ENCODE measurements at regions not wholly inside any gene's neighbourhood (a gene's known extent, or its start where the extent isn't known, plus 50 kb on each side); places are given as distances from the start of the nearest gene placed in this dataset.

DNA sequence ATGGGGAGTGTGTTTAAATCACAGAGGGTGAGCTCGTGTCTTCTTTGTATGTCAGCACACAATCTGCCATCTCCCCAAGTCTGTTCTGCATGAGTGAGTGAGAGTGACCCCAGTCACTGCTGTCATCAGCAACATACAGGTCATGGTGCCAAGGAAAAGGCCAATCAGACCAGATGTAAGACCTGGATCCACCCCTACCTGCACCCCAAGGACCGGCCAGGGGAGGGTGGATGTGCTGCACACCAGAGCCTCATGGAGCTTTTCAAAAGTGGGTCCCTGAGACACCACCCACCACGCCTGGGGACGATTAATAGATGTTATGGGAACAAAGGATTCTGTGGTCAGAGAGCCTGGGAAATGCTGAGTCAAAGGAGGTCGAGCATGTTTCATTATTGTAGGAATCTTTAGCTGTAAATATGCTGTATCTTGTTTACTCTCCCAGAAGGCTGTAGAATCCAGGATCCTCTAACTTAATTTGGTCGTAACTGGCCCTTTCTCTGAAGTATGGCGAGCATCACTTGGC lies 420.5 kb downstream of the RPS24 start:
- H3K27me3 ChIP-seq (ENCODE audit: insufficient read depth, low read length), result no peaks in the 10 kb centered on the region; the same call in 1 of the 2 replicates
- H3K27ac ChIP-seq (ENCODE audit: low read depth, low read length), result no peak overlapping the region
- H3K9ac ChIP-seq (ENCODE audit: low read depth, low read length), result no peak overlapping the region
- WGBS, result 89% methylated on average over 7 of the region's 7 CpGs
- H3K4me3 ChIP-seq (ENCODE audit: low read length), result no peak overlapping the region
- no peaks in the 10 kb centered on the region for H3K4me1 ChIP-seq (ENCODE audit: insufficient read depth, low read length)
- no peaks in the 10 kb centered on the region for H3K9me3 ChIP-seq (ENCODE audit: insufficient read depth, low read depth, low read length)
- no peaks in the 10 kb centered on the region for H3K36me3 ChIP-seq (ENCODE audit: insufficient read depth, low read length)

DNA sequence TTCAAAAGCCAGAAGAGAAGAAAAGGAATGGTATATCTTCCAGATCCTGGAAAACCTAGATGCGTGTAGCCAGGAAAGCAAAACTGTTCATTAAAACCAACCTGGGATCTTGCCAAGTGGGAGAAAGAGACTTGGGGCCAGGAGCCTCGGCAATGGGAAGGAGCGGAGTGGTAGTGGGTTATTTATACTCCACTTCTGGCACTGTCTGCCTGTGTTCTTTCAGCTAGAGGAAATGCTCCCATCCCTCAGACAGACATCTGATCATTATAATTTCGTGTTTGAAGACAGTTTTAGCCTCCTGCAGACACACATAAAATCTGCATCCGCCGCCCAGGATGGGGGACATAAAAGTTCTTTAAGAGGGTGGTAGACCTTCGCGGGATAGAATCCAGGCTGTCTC lies 421.6 kb downstream of the RPS24 start:
- Histone ChIP-seq H3K4me1 (ENCODE audit: insufficient read depth, low read length) (no peaks in the 10 kb centered on the region), H3K9ac (ENCODE audit: low read depth, low read length) (no peak overlapping the region), H3K9me3 (ENCODE audit: insufficient read depth, low read depth, low read length) (no peaks in the 10 kb centered on the region), H3K27me3 (ENCODE audit: insufficient read depth, low read length) (no peaks in the 10 kb centered on the region), H3K4me3 (ENCODE audit: low read length) (no peak overlapping the region), H3K27ac (ENCODE audit: low read depth, low read length) (no peak overlapping the region), H3K36me3 (ENCODE audit: insufficient read depth, low read length) (no peaks in the 10 kb centered on the region)
- 97% methylated on average over 7 of the region's 8 CpGs for WGBS

DNA sequence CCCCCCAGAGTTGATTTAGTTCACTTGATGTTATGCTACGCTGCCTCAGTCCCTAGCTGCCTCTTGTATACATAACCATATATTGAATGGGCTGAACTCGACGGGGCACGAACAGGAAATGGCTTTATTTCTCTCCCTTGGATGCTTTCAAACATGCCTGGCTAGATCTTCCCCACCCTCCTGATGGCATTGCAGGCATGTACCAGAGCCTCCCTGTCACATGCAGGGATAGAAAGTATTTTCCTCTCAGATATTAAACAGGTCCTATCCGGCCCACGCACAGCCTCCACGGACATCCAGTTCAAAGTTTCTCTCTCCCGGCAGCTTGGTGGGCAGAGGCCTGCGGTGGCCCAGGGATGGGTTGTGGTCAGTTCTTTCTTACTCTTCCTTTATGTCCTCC lies 422.1 kb downstream of the RPS24 start:
- Histone ChIP-seq H3K9me3 (ENCODE audit: insufficient read depth, low read depth, low read length) (no peaks in the 10 kb centered on the region), H3K27ac (ENCODE audit: low read depth, low read length) (no peak overlapping the region), H3K9ac (ENCODE audit: low read depth, low read length) (no peak overlapping the region), H3K4me1 (ENCODE audit: insufficient read depth, low read length) (no peaks in the 10 kb centered on the region), H3K36me3 (ENCODE audit: insufficient read depth, low read length) (no peaks in the 10 kb centered on the region), H3K27me3 (ENCODE audit: insufficient read depth, low read length) (no peaks in the 10 kb centered on the region), H3K4me3 (ENCODE audit: low read length) (no peak overlapping the region)
- whole genome bisulfite sequencing, result 90% methylated on average over 9 of the region's 9 CpGs

DNA sequence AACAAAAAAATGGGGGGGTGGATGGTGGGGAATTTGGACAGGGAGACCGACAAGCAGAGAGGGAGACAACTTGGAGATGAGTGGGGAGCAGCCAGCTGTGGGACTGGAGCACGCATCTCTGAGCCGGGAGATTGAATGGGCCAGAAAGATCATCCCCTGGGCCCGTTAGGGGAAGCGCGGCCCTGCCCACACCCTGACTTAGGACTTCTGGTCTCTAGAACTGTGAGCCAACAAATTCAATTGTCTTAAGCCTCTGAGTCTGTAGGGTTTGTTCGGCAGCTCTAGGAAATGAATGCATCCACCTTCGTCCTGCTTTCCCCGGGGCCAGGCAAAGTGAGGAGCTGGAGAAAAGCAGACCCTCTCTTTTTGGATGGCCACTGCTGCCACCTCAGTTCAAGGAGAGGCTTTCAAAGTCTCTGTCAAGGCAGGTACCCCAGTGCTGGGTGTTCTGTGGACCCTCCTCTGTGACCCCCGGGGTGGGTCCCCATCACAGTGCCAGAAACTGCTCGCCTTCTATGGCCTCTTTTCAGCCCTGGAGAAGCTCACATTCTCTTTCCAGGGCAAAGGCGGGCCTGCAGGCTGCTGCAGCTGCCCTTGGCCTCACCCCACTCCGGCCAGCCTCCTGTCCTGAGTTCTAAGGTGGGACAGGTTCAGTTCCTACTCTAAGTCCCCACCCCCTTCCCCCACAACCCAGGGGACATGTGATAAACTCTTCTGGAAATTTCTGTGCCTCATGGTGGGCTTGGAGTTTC lies 423.2 kb downstream of the RPS24 start:
- Histone ChIP-seq H3K36me3 (ENCODE audit: insufficient read depth, low read length) (no peaks in the 10 kb centered on the region), H3K27me3 (ENCODE audit: insufficient read depth, low read length) (no peaks in the 10 kb centered on the region), H3K9me3 (ENCODE audit: insufficient read depth, low read depth, low read length) (no peaks in the 10 kb centered on the region), H3K4me3 (ENCODE audit: low read length) (no peak overlapping the region), H3K9ac (ENCODE audit: low read depth, low read length) (no peak overlapping the region), H3K27ac (ENCODE audit: low read depth, low read length) (no peak overlapping the region), H3K4me1 (ENCODE audit: insufficient read depth, low read length) (no peaks in the 10 kb centered on the region)
- 90% methylated on average over 13 of the region's 13 CpGs for WGBS

DNA sequence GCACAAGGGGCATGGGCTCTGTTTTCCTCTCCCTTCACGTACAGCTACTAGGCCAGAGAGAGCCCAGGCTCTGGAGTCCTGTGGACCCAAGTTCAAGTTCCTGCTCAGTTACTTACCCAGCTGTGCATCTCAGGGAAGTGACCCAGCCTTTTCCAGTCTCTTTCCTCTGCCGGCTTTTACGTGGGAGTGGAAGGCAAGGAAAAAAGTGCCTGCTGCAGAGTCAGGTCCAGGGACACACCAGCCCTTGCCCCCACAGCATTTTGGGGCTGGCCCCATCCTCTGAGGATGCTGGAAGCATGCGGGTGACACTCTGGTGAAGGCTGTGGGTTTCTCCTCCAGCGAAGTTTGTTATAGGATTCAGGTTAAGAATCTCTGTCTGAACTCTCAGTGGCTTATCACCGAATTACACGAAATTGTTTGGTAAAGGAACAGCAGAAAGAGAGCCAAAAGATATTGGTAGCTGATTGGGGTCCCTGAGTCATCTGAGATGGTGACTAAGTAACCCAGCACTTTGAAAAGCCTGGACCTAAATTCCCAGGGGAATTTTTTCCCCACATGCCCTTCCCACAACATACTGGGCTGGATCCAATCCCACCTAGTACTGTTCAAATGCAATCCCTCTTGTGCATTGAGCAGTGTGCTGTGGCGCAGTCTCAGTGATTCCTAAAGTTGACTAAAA lies 424.3 kb downstream of the RPS24 start:
- H3K27ac ChIP-seq (ENCODE audit: low read depth, low read length), result no peak overlapping the region
- no peaks in the 10 kb centered on the region for H3K27me3 ChIP-seq (ENCODE audit: insufficient read depth, low read length)
- no peaks in the 10 kb centered on the region for H3K4me1 ChIP-seq (ENCODE audit: insufficient read depth, low read length)
- 94% methylated on average over 8 of the region's 8 CpGs for WGBS
- H3K9ac ChIP-seq (ENCODE audit: low read depth, low read length), result no peak overlapping the region
- no peak overlapping the region for H3K4me3 ChIP-seq (ENCODE audit: low read length)
- H3K9me3 ChIP-seq (ENCODE audit: insufficient read depth, low read depth, low read length), result no peaks in the 10 kb centered on the region
- no peaks in the 10 kb centered on the region for H3K36me3 ChIP-seq (ENCODE audit: insufficient read depth, low read length)

DNA sequence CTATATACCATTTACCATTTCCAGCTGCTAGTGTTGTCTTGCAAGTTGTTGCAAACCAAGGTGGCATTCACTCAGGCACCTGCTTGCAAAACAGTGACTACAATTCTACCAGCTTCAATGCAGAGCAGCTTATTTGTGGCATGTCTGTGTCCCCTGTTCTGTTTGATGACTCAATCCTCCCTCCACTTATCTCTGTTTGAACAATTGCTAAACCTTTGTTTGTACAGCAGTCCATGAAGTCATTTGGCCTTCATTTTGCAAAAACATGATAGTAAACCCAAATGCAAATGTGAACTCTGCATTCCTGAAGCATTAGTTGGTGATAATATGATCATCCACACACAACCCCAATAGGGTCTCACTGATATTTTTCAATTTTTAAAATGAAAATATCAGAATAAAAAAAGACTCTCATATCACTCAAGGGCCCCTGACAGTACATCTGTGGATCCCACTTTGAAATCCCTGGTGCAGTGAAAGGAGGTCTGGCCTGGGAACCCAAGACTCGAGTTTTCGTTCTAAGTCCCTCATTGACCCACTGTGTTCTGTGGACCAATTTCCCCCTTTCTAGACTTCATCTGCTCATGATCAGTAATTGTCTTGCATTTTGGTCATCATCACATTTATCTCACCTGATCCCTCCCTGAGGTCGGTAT lies 425.4 kb downstream of the RPS24 start:
- H3K27ac ChIP-seq (ENCODE audit: low read depth, low read length), result no peak overlapping the region

DNA sequence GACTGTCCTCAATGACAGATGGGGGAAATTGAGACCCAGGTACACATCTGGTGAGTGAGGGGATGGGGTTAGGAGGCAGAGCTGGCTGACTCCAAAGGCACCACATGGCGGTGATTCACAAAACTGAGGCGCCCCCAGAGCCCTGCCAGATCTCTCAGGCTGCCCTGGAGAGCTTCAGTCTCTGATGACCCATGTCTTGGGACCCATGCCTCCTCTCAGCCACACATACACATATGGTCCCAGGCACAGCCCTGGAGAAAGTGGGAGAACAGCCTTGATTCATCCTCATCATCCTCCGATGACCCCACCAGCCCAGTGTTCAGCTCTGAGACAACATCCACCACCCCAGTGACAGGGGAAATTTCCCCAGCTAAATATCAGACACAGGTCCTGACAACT lies 426.0 kb downstream of the RPS24 start:
- Histone ChIP-seq H3K4me3 (ENCODE audit: low read length) (no peak overlapping the region), H3K4me1 (ENCODE audit: insufficient read depth, low read length) (no peaks in the 10 kb centered on the region), H3K9me3 (ENCODE audit: insufficient read depth, low read depth, low read length) (no peaks in the 10 kb centered on the region), H3K27ac (ENCODE audit: low read depth, low read length) (no peak overlapping the region), H3K36me3 (ENCODE audit: insufficient read depth, low read length) (no peaks in the 10 kb centered on the region), H3K9ac (ENCODE audit: low read depth, low read length) (no peak overlapping the region), H3K27me3 (ENCODE audit: insufficient read depth, low read length) (no peaks in the 10 kb centered on the region)
- WGBS, result 98% methylated on average over 3 of the region's 3 CpGs

More for the DNA sequence above, 425.4 kb downstream of the RPS24 start:
- Histone ChIP-seq H3K9me3 (ENCODE audit: insufficient read depth, low read depth, low read length) (no peaks in the 10 kb centered on the region), H3K4me1 (ENCODE audit: insufficient read depth, low read length) (no peaks in the 10 kb centered on the region), H3K9ac (ENCODE audit: low read depth, low read length) (no peak overlapping the region), H3K4me3 (ENCODE audit: low read length) (no peak overlapping the region), H3K36me3 (ENCODE audit: insufficient read depth, low read length) (no peaks in the 10 kb centered on the region), H3K27me3 (ENCODE audit: insufficient read depth, low read length) (no peaks in the 10 kb centered on the region)
- 90% methylated on average over 3 of the region's 3 CpGs for WGBS

DNA sequence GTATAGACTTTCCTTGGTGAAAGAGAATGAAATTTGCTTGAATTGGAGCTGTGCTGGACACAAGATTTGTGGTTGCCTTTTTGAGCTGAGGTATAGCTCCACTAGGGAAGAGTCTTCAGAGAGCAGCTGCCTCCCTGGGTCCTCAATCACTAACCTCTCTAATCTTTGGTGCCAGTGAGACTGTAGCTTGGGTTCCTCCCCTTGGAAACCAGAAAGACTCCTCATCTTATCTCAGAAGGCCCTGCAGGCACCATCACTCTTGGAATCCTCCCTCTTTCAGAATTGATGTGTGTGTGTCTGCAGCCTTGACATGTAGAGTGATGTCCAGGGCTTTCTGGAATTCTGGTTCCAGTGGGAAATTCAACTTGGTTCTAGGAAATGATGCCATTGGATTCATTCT lies 426.5 kb downstream of the RPS24 start:
- no peaks in the 10 kb centered on the region for H3K9me3 ChIP-seq (ENCODE audit: insufficient read depth, low read depth, low read length)
- H3K4me1 ChIP-seq (ENCODE audit: insufficient read depth, low read length), result 0 out of 2 replicates have a peak, but pooled peaks cover under 1% of the 10 kb centered on the region
- H3K9ac ChIP-seq (ENCODE audit: low read depth, low read length), result no peak overlapping the region
- no peaks in the 10 kb centered on the region for H3K27me3 ChIP-seq (ENCODE audit: insufficient read depth, low read length)
- H3K4me3 ChIP-seq (ENCODE audit: low read length), result no peak overlapping the region
- H3K36me3 ChIP-seq (ENCODE audit: insufficient read depth, low read length), result no peaks in the 10 kb centered on the region
- no peak overlapping the region for H3K27ac ChIP-seq (ENCODE audit: low read depth, low read length)

DNA sequence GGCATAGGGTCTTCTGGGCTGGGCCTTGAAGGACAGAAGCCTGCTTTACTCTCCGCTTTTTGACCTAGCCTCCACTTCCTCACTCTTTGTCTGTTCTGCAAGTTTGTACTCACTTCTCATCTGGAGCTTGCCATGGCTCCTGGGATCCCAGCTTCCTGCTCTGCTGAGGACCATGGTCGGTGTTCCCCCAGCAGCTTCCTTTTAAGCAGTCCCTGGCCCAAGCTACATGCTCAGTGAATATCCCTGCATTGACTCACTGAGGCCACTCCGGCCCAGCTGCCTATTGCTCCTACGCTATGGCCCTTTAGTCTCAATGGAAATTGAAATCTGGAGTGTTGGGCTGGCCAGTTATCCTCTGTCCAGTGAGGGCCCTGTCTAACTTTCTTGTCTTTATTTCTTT lies 427.7 kb downstream of the RPS24 start:
- Histone ChIP-seq H3K4me1 (ENCODE audit: insufficient read depth, low read length) (0 out of 2 replicates have a peak, but pooled peaks cover 6% of the 10 kb centered on the region), H3K9ac (ENCODE audit: low read depth, low read length) (no peak overlapping the region), H3K27me3 (ENCODE audit: insufficient read depth, low read length) (no peaks in the 10 kb centered on the region), H3K9me3 (ENCODE audit: insufficient read depth, low read depth, low read length) (no peaks in the 10 kb centered on the region), H3K4me3 (ENCODE audit: low read length) (no peak overlapping the region), H3K27ac (ENCODE audit: low read depth, low read length) (no peak overlapping the region), H3K36me3 (ENCODE audit: insufficient read depth, low read length) (no peaks in the 10 kb centered on the region)
- whole genome bisulfite sequencing, result 98% methylated on average over 4 of the region's 4 CpGs

DNA sequence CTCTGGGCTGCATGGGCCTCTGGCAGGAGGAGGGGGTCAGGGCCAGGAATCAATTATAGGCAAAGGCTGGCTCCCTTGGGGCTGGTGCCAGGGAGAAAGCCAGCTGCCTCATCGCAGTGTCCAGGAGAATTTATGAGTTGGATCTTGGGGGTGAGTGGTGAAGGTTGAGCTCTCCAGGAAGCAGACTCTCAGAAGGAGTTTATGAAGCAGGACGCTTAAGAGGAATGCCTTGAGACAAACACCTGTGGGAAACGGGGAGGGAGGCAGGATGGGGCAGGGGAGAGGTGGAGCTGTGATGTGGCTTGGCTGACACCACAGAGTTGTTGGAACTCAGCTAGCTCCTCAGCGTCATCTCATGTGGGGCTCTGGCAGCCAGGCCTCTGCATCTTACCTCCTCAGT lies 428.5 kb downstream of the RPS24 start:
- Histone ChIP-seq H3K9me3 (ENCODE audit: insufficient read depth, low read depth, low read length) (no peaks in the 10 kb centered on the region), H3K27me3 (ENCODE audit: insufficient read depth, low read length) (no peaks in the 10 kb centered on the region), H3K4me1 (ENCODE audit: insufficient read depth, low read length) (0 out of 2 replicates have a peak, but pooled peaks cover 6% of the 10 kb centered on the region), H3K27ac (ENCODE audit: low read depth, low read length) (no peak overlapping the region), H3K36me3 (ENCODE audit: insufficient read depth, low read length) (no peaks in the 10 kb centered on the region), H3K4me3 (ENCODE audit: low read length) (no peak overlapping the region), H3K9ac (ENCODE audit: low read depth, low read length) (no peak overlapping the region)
- WGBS, result 84% methylated on average over 4 of the region's 4 CpGs

DNA sequence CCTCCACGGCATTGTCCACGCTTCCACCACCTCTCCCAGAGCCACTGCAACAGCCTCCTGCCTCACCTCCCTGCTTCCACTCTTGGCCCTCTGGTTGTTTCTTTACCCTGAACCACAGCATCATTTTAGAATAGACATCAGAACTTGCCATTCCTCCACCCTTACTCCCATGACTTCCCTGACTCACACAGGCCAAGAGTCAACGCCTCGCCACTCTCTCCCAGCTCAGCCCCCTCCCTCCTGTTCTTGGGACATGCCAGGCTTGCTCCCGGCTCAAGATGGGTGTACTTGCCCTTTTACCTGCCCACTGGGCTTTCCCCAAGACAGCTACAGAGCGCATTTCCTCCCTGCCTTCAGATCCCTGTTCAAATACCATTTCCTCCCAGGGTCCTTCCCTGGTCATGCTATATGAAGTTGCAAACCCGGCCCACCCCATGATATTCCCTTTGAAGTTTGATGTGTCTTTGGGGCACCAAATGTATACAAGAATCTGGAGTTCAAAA lies 429.1 kb downstream of the RPS24 start:
- Histone ChIP-seq H3K4me1 (ENCODE audit: insufficient read depth, low read length) (0 out of 2 replicates have a peak, but pooled peaks cover 6% of the 10 kb centered on the region), H3K9ac (ENCODE audit: low read depth, low read length) (no peak overlapping the region), H3K27me3 (ENCODE audit: insufficient read depth, low read length) (no peaks in the 10 kb centered on the region), H3K9me3 (ENCODE audit: insufficient read depth, low read depth, low read length) (no peaks in the 10 kb centered on the region), H3K4me3 (ENCODE audit: low read length) (no peak overlapping the region), H3K27ac (ENCODE audit: low read depth, low read length) (no peak overlapping the region), H3K36me3 (ENCODE audit: insufficient read depth, low read length) (no peaks in the 10 kb centered on the region)
- WGBS, result 75% methylated on average over 7 of the region's 7 CpGs

Data from HUES64 (cell line).